Common myeloid progenitor, CD34-positive (primary cell): ENCODE measurements at regions not wholly inside any gene's neighbourhood (a gene's known extent, or its start where the extent isn't known, plus 50 kb on each side); places are given as distances from the start of the nearest gene placed in this dataset.

Experiments used
- CTCF ChIA-PET: fragments of 350-600 bp; sonication (Branson Sonifier 250); formaldehyde crosslinking; loops from one replicate; lab custom pipeline; 2021; ENCODE audit warnings: antibody characterized with exemption; lab: Charles Lee
- POLR2A ChIA-PET: fragments of 350-600 bp; sonication (Branson Sonifier 250); formaldehyde crosslinking; loops from one replicate; lab custom pipeline; 2021; ENCODE audit warnings: antibody characterized with exemption; lab: Charles Lee
- DNase-seq, 3 donors: peaks; one replicate each; pipeline versions ENCODE4 v3.0.0 to v3.0.0-alpha.2; 2013
- H3K27ac ChIP-seq, 2 experiments: 1 replicate in 1 of 2; 2 replicates in 1 of 2; pipeline ENCODE4 v1.7.0; 2013; ENCODE audit warnings: inconsistent platforms in 2 of 2, low read length in 2 of 2, mild to moderate bottlenecking in 2 of 2, low read depth in 1 of 2, moderate library complexity in 1 of 2; ENCODE audit not compliant: severe bottlenecking in 2 of 2, insufficient read depth in 1 of 2, poor library complexity in 1 of 2
- H3K27me3 ChIP-seq, 5 experiments: replicated peaks in 2 of 5; 1 replicate in 3 of 5; 2 replicates in 2 of 5; pipeline versions ENCODE4 v1.6.1 to v1.7.0; 2013; ENCODE audit warnings: low read length in 4 of 5, mild to moderate bottlenecking in 2 of 5, moderate library complexity in 2 of 5, inconsistent platforms in 1 of 5; ENCODE audit not compliant: insufficient read depth in 5 of 5, control insufficient read depth in 4 of 5
- H3K36me3 ChIP-seq, 4 experiments: 1 replicate in 2 of 4; 2 replicates in 2 of 4; pipeline versions ENCODE4 v1.6.1 to v1.7.0; 2013; ENCODE audit warnings: low read length in 3 of 4, control low read depth in 1 of 4, mild to moderate bottlenecking in 1 of 4; ENCODE audit not compliant: control insufficient read depth in 4 of 4, insufficient read depth in 4 of 4
- H3K4me1 ChIP-seq, 4 experiments: 1 replicate in 3 of 4; 2 replicates in 1 of 4; pipeline versions ENCODE4 v1.6.1 to v1.7.1; 2013; ENCODE audit warnings: low read length in 3 of 4, mild to moderate bottlenecking in 3 of 4, control low read depth in 1 of 4, inconsistent platforms in 1 of 4, moderate library complexity in 1 of 4; ENCODE audit not compliant: control insufficient read depth in 4 of 4, insufficient read depth in 4 of 4; ENCODE audit errors: control extremely low read depth in 1 of 4
- H3K4me3 ChIP-seq, 7 experiments: 1 replicate in 4 of 7; 2 replicates in 3 of 7; pipeline versions ENCODE4 v1.5.1 to v1.7.0; 2013; ENCODE audit warnings: mild to moderate bottlenecking in 7 of 7, low read length in 6 of 7, moderate library complexity in 6 of 7, inconsistent platforms in 2 of 7, low read depth in 2 of 7, control low read depth in 1 of 7; ENCODE audit not compliant: insufficient read depth in 4 of 7, control insufficient read depth in 1 of 7; ENCODE audit errors: extremely low read depth in 1 of 7
- H3K9me3 ChIP-seq, 5 experiments: 1 replicate in 4 of 5; 2 replicates in 1 of 5; pipeline versions ENCODE4 v1.6.1 to v1.7.1; 2013; ENCODE audit warnings: low read length in 4 of 5, mild to moderate bottlenecking in 2 of 5, inconsistent platforms in 1 of 5, low read depth in 1 of 5, moderate library complexity in 1 of 5; ENCODE audit not compliant: control insufficient read depth in 4 of 5, insufficient read depth in 2 of 5; ENCODE audit errors: control extremely low read depth in 1 of 5
- WGBS: methylation state at CpG from one replicate; pipeline ENCODE4 v1.1.5; 2013; ENCODE audit not compliant: insufficient coverage; 5-methylcytosine and 5-hydroxymethylcytosine counted together

- Histone ChIP-seq H3K27me3 (no peaks in the 10 kb centered on the region), H3K27ac (peak overlapping the region in 1 of 2 experiments; percentile 12), H3K4me1 (peaks cover 5 to 21% (median 10%) of the 10 kb centered on the region in 4 experiments), H3K9me3 (no peaks in the 10 kb centered on the region), H3K36me3 (no peaks in the 10 kb centered on the region), H3K4me3 (no peak overlapping the region)
- CTCF ChIA-PET, result interaction anchor here (0.9 to 1.2 kb wide), 2 partner anchors 19 to 61 kb away, joined by 3 to 4 read pairs; no protein-coding TSS in a partner anchor
- POLR2A ChIA-PET, result no interaction called here
- DNase-seq, result no peak
Measured at GRCh38 chr2:217108086-217108485, 248.2 kb upstream of the TNP1 start.

GRCh38 chr2:217107480-217107879, 247.6 kb upstream of the TNP1 start:
- peaks cover 5 to 21% (median 10%) of the 10 kb centered on the region in 4 experiments for H3K4me1 ChIP-seq
- ChIA-PET POLR2A (no interaction called here), CTCF (interaction anchor here (0.9 to 1.2 kb wide), 2 partner anchors 20 to 60 kb away, joined by 3 to 4 read pairs; no protein-coding TSS in a partner anchor)
- no peak overlapping the region for H3K27ac ChIP-seq
- no peaks in the 10 kb centered on the region for H3K9me3 ChIP-seq
- peak in 2 of 3 donors; percentile 56 to 63 for DNase-seq
- H3K4me3 ChIP-seq, result no peak overlapping the region
- H3K27me3 ChIP-seq, result no peaks in the 10 kb centered on the region
- no peaks in the 10 kb centered on the region for H3K36me3 ChIP-seq
- 100% methylated on average over 1 of the region's 1 CpG for WGBS

GRCh38 chr2:217106650-217107014, 246.8 kb upstream of the TNP1 start:
- 97% methylated on average over 3 of the region's 3 CpGs for WGBS
- POLR2A ChIA-PET, result no interaction called here

GRCh38 chr2:217105733-217106649, 246.1 kb upstream of the TNP1 start:
- WGBS, result 45% methylated on average over 3 of the region's 5 CpGs
- Histone ChIP-seq H3K27me3 (no peaks in the 10 kb centered on the region), H3K36me3 (no peaks in the 10 kb centered on the region), H3K27ac (no peak overlapping the region), H3K4me1 (peaks cover 5 to 21% (median 10%) of the 10 kb centered on the region in 4 experiments), H3K9me3 (no peaks in the 10 kb centered on the region), H3K4me3 (no peak overlapping the region)
- ChIA-PET CTCF (interaction anchor here (0.8 to 1.6 kb wide), 3 partner anchors 11 to 20 kb away, joined by 3 to 4 read pairs (median 4); no protein-coding TSS in a partner anchor), POLR2A (no interaction called here)
- DNase-seq, result peak in 2 of 3 donors; percentile 16 to 19

More at GRCh38 chr2:217106650-217107014, 246.8 kb upstream of the TNP1 start:
- Histone ChIP-seq H3K4me3 (no peak overlapping the region), H3K4me1 (peaks cover 5 to 21% (median 10%) of the 10 kb centered on the region in 4 experiments), H3K27me3 (no peaks in the 10 kb centered on the region), H3K27ac (no peak overlapping the region), H3K9me3 (no peaks in the 10 kb centered on the region), H3K36me3 (no peaks in the 10 kb centered on the region)
- DNase-seq, result no peak
- CTCF ChIA-PET, result interaction anchor here (1.2 kb wide), 1 partner anchor 21 kb away, joined by 4 read pairs; no protein-coding TSS in a partner anchor

- POLR2A ChIA-PET, result no interaction called here
- no peak overlapping the region for H3K27ac ChIP-seq
Measured at GRCh38 chr2:217103752-217104545, 244.1 kb upstream of the TNP1 start.

GRCh38 chr2:217102956-217103355, 243.1 kb upstream of the TNP1 start:
- Histone ChIP-seq H3K27me3 (no peaks in the 10 kb centered on the region), H3K36me3 (no peaks in the 10 kb centered on the region), H3K9me3 (no peaks in the 10 kb centered on the region), H3K4me3 (no peak overlapping the region), H3K4me1 (peaks cover 5 to 21% (median 10%) of the 10 kb centered on the region in 4 experiments), H3K27ac (no peak overlapping the region)
- POLR2A ChIA-PET, result no interaction called here
- 100% methylated on average over 1 of the region's 1 CpG for WGBS
- DNase-seq, result no peak
- CTCF ChIA-PET, result no interaction called here

More at GRCh38 chr2:217103752-217104545, 244.1 kb upstream of the TNP1 start:
- no peaks in the 10 kb centered on the region for H3K36me3 ChIP-seq
- WGBS, result no CpG with 5 or more reads among the region's 4 CpGs
- H3K27me3 ChIP-seq, result no peaks in the 10 kb centered on the region
- no peak for DNase-seq
- CTCF ChIA-PET, result interaction anchor here (0.8 to 1.6 kb wide), 2 partner anchors 9 to 814 kb away, joined by 3 to 4 read pairs; no protein-coding TSS in a partner anchor
- H3K4me1 ChIP-seq, result peaks cover 5 to 21% (median 10%) of the 10 kb centered on the region in 4 experiments
- H3K9me3 ChIP-seq, result no peaks in the 10 kb centered on the region
- no peak overlapping the region for H3K4me3 ChIP-seq
